GM23338 (cell line): ENCODE measurements at regions not wholly inside any gene's neighbourhood (a gene's known extent, or its start where the extent isn't known, plus 50 kb on each side); places are given as distances from the start of the nearest gene placed in this dataset.

Experiments
- ATAC-seq: fragments of 200-7000 bp; cut with Tn5 transposase; 3 replicates; pipeline ENCODE4 v1.9.1; 2020
- DNase-seq: peaks from one replicate; pipeline ENCODE4 v3.0.0-alpha.2; 2015; ENCODE audit warnings: low spot score
- H2AFZ ChIP-seq: fragments of 200-600 bp; sonication (generic); 2 replicates; pipeline ENCODE4 v1.8.0; 2016; ENCODE audit warnings: antibody characterized with exemption, mild to moderate bottlenecking, moderate library complexity
- H3F3A ChIP-seq: fragments of 200-600 bp; sonication (generic); replicated peaks from 2 replicates; pipeline ENCODE4 v1.8.0; 2017; ENCODE audit warnings: antibody characterized with exemption, mixed run types, low read depth
- H3K27ac ChIP-seq: fragments of 200-600 bp; sonication (generic); 2 replicates; pipeline ENCODE4 v1.6.1; 2016; ENCODE audit warnings: low read depth
- H3K27me3 ChIP-seq: fragments of 200-600 bp; sonication (generic); 2 replicates; pipeline ENCODE4 v1.8.0; 2016; ENCODE audit warnings: mild to moderate bottlenecking, mixed run types, moderate library complexity; ENCODE audit not compliant: insufficient read depth
- H3K36me3 ChIP-seq: fragments of 200-600 bp; sonication (generic); 2 replicates; pipeline ENCODE4 v1.8.0; 2016; ENCODE audit warnings: mild to moderate bottlenecking; ENCODE audit not compliant: insufficient read depth
- H3K4me1 ChIP-seq: fragments of 200-600 bp; sonication (generic); 2 replicates; pipeline ENCODE4 v1.8.0; 2016; ENCODE audit warnings: mild to moderate bottlenecking, moderate library complexity; ENCODE audit not compliant: insufficient read depth
- H3K4me2 ChIP-seq: fragments of 200-600 bp; sonication (generic); 2 replicates; pipeline ENCODE4 v1.7.1; 2017; ENCODE audit warnings: mixed run types
- H3K4me3 ChIP-seq: fragments of 200-600 bp; sonication (generic); 2 replicates; pipeline ENCODE4 v1.6.1; 2016; ENCODE audit warnings: mixed run types
- H3K79me2 ChIP-seq: fragments of 200-600 bp; sonication (generic); replicated peaks from 2 replicates; pipeline ENCODE4 v1.8.0; 2017; ENCODE audit warnings: mild to moderate bottlenecking; ENCODE audit not compliant: insufficient read depth
- H3K9me2 ChIP-seq: fragments of 200-600 bp; sonication (generic); 2 replicates; pipeline ENCODE4 v1.8.0; 2017; ENCODE audit not compliant: insufficient read depth
- H4K20me1 ChIP-seq: fragments of 200-600 bp; sonication (generic); replicated peaks from 2 replicates; pipeline ENCODE4 v1.8.0; 2017; ENCODE audit warnings: mild to moderate bottlenecking; ENCODE audit not compliant: insufficient read depth
- H3K27ac Mint-ChIP-seq: 2 replicates; pipeline ENCODE4 v1.8.0; 2020; ENCODE audit warnings: inconsistent platforms, mild to moderate bottlenecking, moderate library complexity, mixed read lengths
- H3K27me3 Mint-ChIP-seq: 3 replicates; pipeline ENCODE4 v1.8.0; 2022; ENCODE audit warnings: low read depth, mild to moderate bottlenecking, moderate library complexity, mixed read lengths, inconsistent platforms; ENCODE audit not compliant: insufficient read depth, poor library complexity
- H3K36me3 Mint-ChIP-seq: 3 replicates; pipeline ENCODE4 v1.8.0; 2021; ENCODE audit warnings: low read depth, mild to moderate bottlenecking, inconsistent platforms, moderate library complexity, mixed read lengths
- H3K4me1 Mint-ChIP-seq: 3 replicates; pipeline ENCODE4 v1.8.0; 2020; ENCODE audit warnings: mild to moderate bottlenecking, inconsistent platforms, mixed read lengths
- H3K4me3 Mint-ChIP-seq: 3 replicates; pipeline ENCODE4 v1.8.0; 2021; ENCODE audit warnings: moderate library complexity, mild to moderate bottlenecking, inconsistent platforms, mixed read lengths
- H3K9me3 Mint-ChIP-seq: 3 replicates; pipeline ENCODE4 v1.8.0; 2020; ENCODE audit warnings: moderate library complexity, mild to moderate bottlenecking, inconsistent platforms, mixed read lengths
- CTCF ChIP-seq, 2 experiments: fragments of 200-600 bp in 1 of 2; sonication (generic) in 1 of 2; conservative IDR thresholded peaks; 2 replicates each; pipeline versions ENCODE4 v1.5.1 to v1.6.1; 2016 to 2017; ENCODE audit warnings: antibody characterized with exemption in 2 of 2, low read depth in 2 of 2, mild to moderate bottlenecking in 2 of 2, moderate library complexity in 1 of 2
- EZH2 ChIP-seq: fragments of 200-600 bp; sonication (generic); IDR thresholded peaks from one replicate; pipeline ENCODE4 v1.8.0; 2017; ENCODE audit warnings: antibody characterized with exemption, mild to moderate bottlenecking, low read depth; ENCODE audit not compliant: unreplicated experiment
- REST ChIP-seq: IDR thresholded peaks from one replicate; pipeline ENCODE4 v1.6.1; 2018; ENCODE audit warnings: antibody characterized with exemption; ENCODE audit not compliant: unreplicated experiment
- STAT1 ChIP-seq: IDR thresholded peaks from one replicate; pipeline ENCODE4 v1.6.1; 2016; ENCODE audit warnings: antibody characterized with exemption; ENCODE audit not compliant: unreplicated experiment
- ZNF331 ChIP-seq: fragments of 250-450 bp; sonication (Bioruptor Pico); IDR thresholded peaks from 2 replicates; pipeline ENCODE4 v1.5.0; 2020; ENCODE audit warnings: low read depth, mild to moderate bottlenecking, moderate library complexity

- TF ChIP-seq STAT1 (no peak), REST (no peak)
Measured at GRCh38 chr12:83465632-83466031, 778.9 kb downstream of the TMTC2 start (continued).

DNA sequence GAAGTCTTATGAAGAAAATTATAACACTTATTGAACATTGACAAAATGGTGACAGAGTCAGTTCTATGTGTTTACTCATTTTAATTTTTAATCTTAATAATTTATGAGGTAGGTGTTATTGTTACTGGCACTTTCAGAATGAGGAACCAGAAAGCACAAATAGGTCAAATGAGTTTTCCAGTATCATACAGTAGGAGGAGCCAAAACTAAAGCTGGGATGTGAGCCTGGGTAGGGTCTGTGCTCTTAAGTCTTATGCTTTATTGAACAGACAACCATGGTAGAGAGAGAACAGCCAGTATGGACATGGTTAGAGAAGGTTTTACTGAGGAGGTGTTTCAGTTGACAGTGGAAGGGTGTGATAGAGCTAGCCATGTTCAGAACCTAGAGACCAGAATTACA lies 775.7 kb downstream of the TMTC2 start:
- no peaks in the 10 kb centered on the region for H3K27me3 Mint-ChIP-seq
- H3K4me1 Mint-ChIP-seq: peaks cover 5% of the 10 kb centered on the region; the same call in 1 of the 3 replicates
- no peaks in the 10 kb centered on the region for H3K9me3 Mint-ChIP-seq
- H2AFZ ChIP-seq: no peak overlapping the region
- no peak overlapping the region for H3K4me2 ChIP-seq
- no peaks in the 10 kb centered on the region for H3K36me3 Mint-ChIP-seq
- DNase-seq (peak; percentile 45), ATAC-seq (peak; percentile 57)
- no peaks in the 10 kb centered on the region for H4K20me1 ChIP-seq
- no peaks in the 10 kb centered on the region for H3K79me2 ChIP-seq
- no peak overlapping the region for H3K27ac ChIP-seq
- H3K27ac Mint-ChIP-seq: no peak overlapping the region
- no peak overlapping the region for H3K4me3 Mint-ChIP-seq
- H3K9me2 ChIP-seq: no peaks in the 10 kb centered on the region
- H3K4me3 ChIP-seq: no peak overlapping the region
- peaks cover 6% of the 10 kb centered on the region; the same call in 1 of the 2 replicates for H3K4me1 ChIP-seq
- no peaks in the 10 kb centered on the region for H3K36me3 ChIP-seq
- peak; percentile 47 to 70 for TF ChIP-seq CTCF (conservative IDR thresholded peaks at IDR 0.05; ENCODE audit: low read depth in 2 of 2)
- no peak for TF ChIP-seq ZNF331 (CRISPR knock-in tag)
- H3F3A ChIP-seq: no peaks in the 10 kb centered on the region
- H3K27me3 ChIP-seq: no peaks in the 10 kb centered on the region

DNA sequence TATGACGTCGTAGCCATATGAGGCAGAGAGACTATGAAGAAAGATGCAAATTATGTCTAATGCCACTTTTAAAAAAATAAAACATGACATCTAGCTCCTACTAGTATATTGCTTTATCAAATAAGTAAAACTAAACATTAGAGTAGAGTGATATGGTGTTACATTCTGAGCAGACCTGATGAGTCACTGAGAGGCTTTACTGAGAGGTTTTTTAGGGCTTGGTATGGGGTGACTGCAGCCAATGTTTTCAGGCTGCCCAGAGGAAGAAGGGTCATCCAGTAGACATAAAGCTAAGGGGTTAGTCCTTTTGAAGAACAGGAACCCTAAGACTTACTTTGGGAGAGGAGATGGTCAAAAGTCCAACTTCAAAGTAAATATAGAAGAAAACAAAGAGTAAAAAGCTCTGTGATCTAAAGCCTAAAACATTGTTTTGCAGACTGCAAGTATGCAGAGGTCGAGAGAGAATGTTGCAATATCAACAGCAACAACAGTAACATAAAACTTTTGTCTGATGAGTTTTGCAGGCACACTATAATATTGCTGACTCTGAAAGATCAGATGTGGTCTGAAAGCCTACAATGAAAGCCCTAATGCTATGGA lies 774.7 kb downstream of the TMTC2 start:
- Mint-ChIP-seq H3K4me3 (no peak overlapping the region), H3K27me3 (no peaks in the 10 kb centered on the region), H3K9me3 (no peaks in the 10 kb centered on the region), H3K4me1 (peaks cover 5% of the 10 kb centered on the region; the same call in 1 of the 3 replicates), H3K27ac (peak overlapping the region; percentile 89), H3K36me3 (no peaks in the 10 kb centered on the region)
- no peaks in the 10 kb centered on the region for H4K20me1 ChIP-seq
- no peak overlapping the region for H3K4me3 ChIP-seq
- DNase-seq: no peak
- 0 out of 2 replicates have a peak overlapping the region, but pooled peaks have one; percentile 4 for H2AFZ ChIP-seq
- H3K27ac ChIP-seq: no peak overlapping the region
- no peaks in the 10 kb centered on the region for H3K36me3 ChIP-seq
- no peaks in the 10 kb centered on the region for H3K27me3 ChIP-seq
- H3K4me2 ChIP-seq: no peak overlapping the region
- H3K9me2 ChIP-seq: no peaks in the 10 kb centered on the region
- H3K79me2 ChIP-seq: no peaks in the 10 kb centered on the region
- no peak for TF ChIP-seq EZH2
- no peak for TF ChIP-seq CTCF (conservative IDR thresholded peaks at IDR 0.05; ENCODE audit: low read depth in 2 of 2)
- no peaks in the 10 kb centered on the region for H3F3A ChIP-seq
- H3K4me1 ChIP-seq: peaks cover 6% of the 10 kb centered on the region; the same call in 1 of the 2 replicates
- ATAC-seq: no peak
